Endodermal cell (in vitro differentiated cells): ENCODE measurements at regions not wholly inside any gene's neighbourhood (a gene's known extent, or its start where the extent isn't known, plus 50 kb on each side); places are given as distances from the start of the nearest gene placed in this dataset.

Experiments used
- DNase-seq: peaks from one replicate; pipeline ENCODE4 v3.0.0-alpha.2; 2017
- H3K27ac ChIP-seq: 2 replicates; pipeline ENCODE4 v1.5.1; 2013; ENCODE audit warnings: mild to moderate bottlenecking, low read depth, low read length, moderate library complexity
- H3K27me3 ChIP-seq: 2 replicates; pipeline ENCODE4 v1.6.1; 2013; ENCODE audit warnings: mild to moderate bottlenecking, low read length, moderate library complexity; ENCODE audit not compliant: insufficient read depth, control insufficient read depth, poor library complexity, severe bottlenecking
- H3K36me3 ChIP-seq: 2 replicates; pipeline ENCODE4 v1.7.0; 2013; ENCODE audit warnings: mild to moderate bottlenecking, low read length, moderate library complexity; ENCODE audit not compliant: control insufficient read depth, insufficient read depth
- H3K4me1 ChIP-seq: one replicate; pipeline ENCODE4 v1.7.0; 2013; ENCODE audit warnings: low read length; ENCODE audit not compliant: control insufficient read depth, insufficient read depth
- H3K4me3 ChIP-seq: 2 replicates; pipeline ENCODE4 v1.5.1; 2013; ENCODE audit warnings: mild to moderate bottlenecking, low read length, moderate library complexity
- H3K9ac ChIP-seq: 2 replicates; pipeline ENCODE4 v1.6.1; 2013; ENCODE audit warnings: mild to moderate bottlenecking, low read length, moderate library complexity; ENCODE audit not compliant: poor library complexity, severe bottlenecking; ENCODE audit errors: extremely low read depth
- H3K9me3 ChIP-seq: 2 replicates; pipeline ENCODE4 v1.6.1; 2013; ENCODE audit warnings: mild to moderate bottlenecking, low read length, moderate library complexity; ENCODE audit not compliant: control insufficient read depth
- H3K27ac Mint-ChIP-seq: 2 replicates; pipeline ENCODE4 v1.8.0; 2020; ENCODE audit warnings: mixed read lengths
- H3K27me3 Mint-ChIP-seq: 2 replicates; pipeline ENCODE4 v1.8.0; 2021; ENCODE audit warnings: mild to moderate bottlenecking, mixed read lengths; ENCODE audit not compliant: insufficient read depth
- H3K36me3 Mint-ChIP-seq: 2 replicates; pipeline ENCODE4 v1.8.0; 2020; ENCODE audit warnings: low read depth, mixed read lengths
- H3K4me1 Mint-ChIP-seq: 2 replicates; pipeline ENCODE4 v1.8.0; 2020; ENCODE audit warnings: mixed read lengths
- H3K4me3 Mint-ChIP-seq: 2 replicates; pipeline ENCODE4 v1.8.0; 2020; ENCODE audit warnings: mild to moderate bottlenecking, moderate library complexity, mixed read lengths
- H3K9me3 Mint-ChIP-seq: 2 replicates; pipeline ENCODE4 v1.8.0; 2020; ENCODE audit warnings: mild to moderate bottlenecking, mixed read lengths
- CTCF ChIP-seq: fragments of 200-600 bp; sonication (generic); conservative IDR thresholded peaks from 2 replicates; pipeline ENCODE4 v1.5.0; 2021; ENCODE audit warnings: antibody characterized with exemption, mild to moderate bottlenecking
- WGBS, 2 experiments: methylation state at CpG; one replicate each; pipeline versions ENCODE4 v1.1.5 to v1.1.7; 2013; ENCODE audit warnings: missing lambda C conversion rate in 2 of 2, mixed read lengths in 1 of 2; ENCODE audit not compliant: insufficient coverage in 1 of 2, insufficient read length in 1 of 2; 5-methylcytosine and 5-hydroxymethylcytosine counted together

GRCh38 chr5:74052441-74053221, 426.6 kb downstream of the ARHGEF28 start:
- H3K27ac Mint-ChIP-seq = no peak overlapping the region
- no peaks in the 10 kb centered on the region for H3K36me3 ChIP-seq
- no peak for DNase-seq
- H3K9me3 ChIP-seq = peaks cover 4% of the 10 kb centered on the region
- H3K4me1 ChIP-seq = peaks cover 17% of the 10 kb centered on the region
- H3K27ac ChIP-seq = no peak overlapping the region
- no peak overlapping the region for H3K4me3 Mint-ChIP-seq
- H3K9me3 Mint-ChIP-seq = peaks cover 1% of the 10 kb centered on the region
- H3K36me3 Mint-ChIP-seq = no peaks in the 10 kb centered on the region
- peak; percentile 29 for TF ChIP-seq CTCF
- H3K4me1 Mint-ChIP-seq = peaks cover 30% of the 10 kb centered on the region
- no peak overlapping the region for H3K9ac ChIP-seq
- H3K27me3 ChIP-seq = no peaks in the 10 kb centered on the region
- 95 to 100% methylated on average over 7 of the region's 7 CpGs for WGBS, 2 experiments
- no peaks in the 10 kb centered on the region for H3K27me3 Mint-ChIP-seq
- H3K4me3 ChIP-seq = no peak overlapping the region

- TF ChIP-seq CTCF = no peak
- Mint-ChIP-seq H3K9me3 (peaks cover 1% of the 10 kb centered on the region), H3K36me3 (no peaks in the 10 kb centered on the region), H3K4me3 (no peak overlapping the region), H3K27me3 (no peaks in the 10 kb centered on the region), H3K27ac (no peak overlapping the region), H3K4me1 (peaks cover 21% of the 10 kb centered on the region)
- peaks cover 4% of the 10 kb centered on the region for H3K9me3 ChIP-seq
- no peak overlapping the region for H3K27ac ChIP-seq
- H3K4me3 ChIP-seq = no peak overlapping the region
- H3K4me1 ChIP-seq = peaks cover 16% of the 10 kb centered on the region
- H3K36me3 ChIP-seq = no peaks in the 10 kb centered on the region
- H3K27me3 ChIP-seq = no peaks in the 10 kb centered on the region
- H3K9ac ChIP-seq = no peak overlapping the region
- DNase-seq = no peak
- 67 to 96% methylated on average over 1 to 2 of the region's 2 CpGs for WGBS, 2 experiments
Measured at GRCh38 chr5:74051076-74051475, 425.1 kb downstream of the ARHGEF28 start.

- no peak for DNase-seq
- H3K36me3 Mint-ChIP-seq = no peaks in the 10 kb centered on the region
- H3K27me3 Mint-ChIP-seq = no peaks in the 10 kb centered on the region
- Histone ChIP-seq H3K4me3 (no peak overlapping the region), H3K4me1 (no peaks in the 10 kb centered on the region), H3K27ac (no peak overlapping the region), H3K9ac (no peak overlapping the region), H3K36me3 (no peaks in the 10 kb centered on the region), H3K9me3 (peaks cover 4% of the 10 kb centered on the region), H3K27me3 (no peaks in the 10 kb centered on the region)
- H3K4me1 Mint-ChIP-seq = no peaks in the 10 kb centered on the region
- H3K27ac Mint-ChIP-seq = no peak overlapping the region
- H3K4me3 Mint-ChIP-seq = no peak overlapping the region
- 94 to 95% methylated on average over 3 to 5 of the region's 5 CpGs for WGBS, 2 experiments
- H3K9me3 Mint-ChIP-seq = peaks cover 1% of the 10 kb centered on the region
- TF ChIP-seq CTCF = no peak
Measured at GRCh38 chr5:74044936-74045335, 418.9 kb downstream of the ARHGEF28 start.
